BLaER1 (cell line): ENCODE measurements at regions not wholly inside any gene's neighbourhood (a gene's known extent, or its start where the extent isn't known, plus 50 kb on each side); places are given as distances from the start of the nearest gene placed in this dataset.
A peak's percentile ranks its signal among the peaks of the same experiment; 100 is the strongest.

Experiments
- H3K27ac ChIP-seq: shearing (Covaris generic); formaldehyde crosslinking; 2 replicates; pipeline ENCODE4 v1.8.1; 2022
- H3K27me3 ChIP-seq: shearing (Covaris generic); formaldehyde crosslinking; 2 replicates; pipeline ENCODE4 v1.8.1; 2022
- H3K36me3 ChIP-seq: shearing (Covaris generic); formaldehyde crosslinking; 2 replicates; pipeline ENCODE4 v1.8.1; 2022
- H3K4me1 ChIP-seq: shearing (Covaris generic); formaldehyde crosslinking; 2 replicates; pipeline ENCODE4 v1.8.1; 2022
- H3K4me2 ChIP-seq: shearing (Covaris generic); formaldehyde crosslinking; 2 replicates; pipeline ENCODE4 v1.8.1; 2022
- H3K4me3 ChIP-seq: shearing (Covaris generic); formaldehyde crosslinking; 2 replicates; pipeline ENCODE4 v1.8.1; 2022
- H3K9ac ChIP-seq: shearing (Covaris generic); formaldehyde crosslinking; 2 replicates; pipeline ENCODE4 v1.8.1; 2022
- H3K9me3 ChIP-seq: shearing (Covaris generic); formaldehyde crosslinking; 2 replicates; pipeline ENCODE4 v1.8.1; 2022
- H4K20me1 ChIP-seq: shearing (Covaris generic); formaldehyde crosslinking; 2 replicates; pipeline ENCODE4 v1.8.1; 2022
- Cebpa-rat ChIP-seq: shearing (Covaris generic); IDR thresholded peaks from 2 replicates; pipeline ENCODE4 v1.8.1; 2022

DNA sequence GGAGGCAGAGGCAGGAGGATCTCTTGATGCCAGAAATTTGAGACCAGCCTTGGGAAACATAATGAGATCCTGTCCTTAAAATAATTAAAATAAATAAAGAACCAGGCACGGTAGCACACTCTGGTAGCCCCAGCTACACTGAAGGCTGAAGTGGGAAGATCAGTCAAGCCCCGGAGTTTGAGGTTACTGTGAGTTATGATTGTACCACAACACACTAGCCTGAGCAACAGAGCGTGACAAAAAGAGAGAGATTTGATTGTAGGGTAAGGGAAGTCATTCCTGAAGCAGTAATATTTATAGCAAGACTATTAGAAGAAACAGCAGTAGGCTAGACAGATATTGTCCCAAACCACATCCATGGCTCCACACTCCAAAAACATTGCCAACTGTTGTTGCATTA is 1408.4 kb upstream of the TENM4 start:
- Histone ChIP-seq H3K36me3 (no peaks in the 10 kb centered on the region), H3K4me3 (no peak overlapping the region), H3K27ac (no peak overlapping the region), H3K9ac (no peak overlapping the region), H3K4me1 (peaks cover 18% of the 10 kb centered on the region), H3K9me3 (no peaks in the 10 kb centered on the region), H3K4me2 (peak overlapping the region; percentile 49), H3K27me3 (no peaks in the 10 kb centered on the region), H4K20me1 (no peaks in the 10 kb centered on the region)
- no peak for TF ChIP-seq Cebpa-rat

GRCh38 chr11:80846979-80847378 is 1406.1 kb upstream of the TENM4 start:
- H3K27me3 ChIP-seq = no peaks in the 10 kb centered on the region
- no peaks in the 10 kb centered on the region for H3K9me3 ChIP-seq
- no peak overlapping the region for H3K4me3 ChIP-seq
- H3K9ac ChIP-seq = no peak overlapping the region
- H3K4me2 ChIP-seq = no peak overlapping the region
- no peak for TF ChIP-seq Cebpa-rat
- H4K20me1 ChIP-seq = no peaks in the 10 kb centered on the region
- H3K36me3 ChIP-seq = no peaks in the 10 kb centered on the region
- H3K27ac ChIP-seq = no peak overlapping the region
- peaks cover 18% of the 10 kb centered on the region for H3K4me1 ChIP-seq

- Histone ChIP-seq H3K27ac (no peak overlapping the region), H4K20me1 (no peaks in the 10 kb centered on the region), H3K4me1 (peaks cover 18% of the 10 kb centered on the region), H3K27me3 (no peaks in the 10 kb centered on the region), H3K9me3 (no peaks in the 10 kb centered on the region), H3K9ac (no peak overlapping the region), H3K4me2 (no peak overlapping the region), H3K4me3 (no peak overlapping the region), H3K36me3 (no peaks in the 10 kb centered on the region)
- no peak for TF ChIP-seq Cebpa-rat
Observed at GRCh38 chr11:80846442-80846841, 1405.6 kb upstream of the TENM4 start.

- Histone ChIP-seq H4K20me1 (no peaks in the 10 kb centered on the region), H3K27ac (no peak overlapping the region), H3K4me1 (peaks cover 11% of the 10 kb centered on the region), H3K36me3 (no peaks in the 10 kb centered on the region), H3K4me3 (no peak overlapping the region), H3K4me2 (no peak overlapping the region), H3K9me3 (no peaks in the 10 kb centered on the region), H3K9ac (no peak overlapping the region), H3K27me3 (no peaks in the 10 kb centered on the region)
- TF ChIP-seq Cebpa-rat = no peak
Observed at GRCh38 chr11:80844110-80844819, 1403.4 kb upstream of the TENM4 start.

DNA sequence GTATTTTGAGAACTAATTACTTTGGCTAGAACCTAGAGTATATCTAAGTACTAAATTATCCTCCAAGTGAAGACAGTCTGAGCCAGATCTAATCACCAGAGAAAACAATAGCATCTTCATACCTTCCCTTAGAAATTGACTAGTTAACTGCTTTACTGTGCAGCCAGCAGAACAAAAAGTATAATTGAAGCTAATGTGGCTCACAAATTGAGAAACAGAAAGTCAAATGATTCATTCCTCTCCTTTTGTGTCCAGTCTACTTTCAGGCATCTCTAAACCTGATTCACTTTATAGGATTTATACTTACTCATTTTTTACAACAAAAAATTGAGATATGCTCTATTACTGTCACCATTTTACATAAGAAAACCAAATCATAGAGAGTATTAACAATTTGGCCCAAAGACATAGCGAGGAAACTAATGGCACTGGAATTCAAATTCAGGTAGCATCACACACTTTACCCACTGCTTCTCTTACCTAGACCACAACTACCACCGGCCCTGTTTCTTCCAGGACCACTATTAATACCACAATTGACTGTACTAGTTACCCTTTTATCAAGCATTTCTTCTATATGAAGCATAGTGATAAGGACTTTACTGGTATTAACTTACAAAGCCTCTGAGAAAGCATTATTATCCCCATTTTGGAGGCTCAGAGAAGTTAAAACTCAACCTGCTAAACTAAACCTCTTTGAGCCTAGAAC is 1402.6 kb upstream of the TENM4 start:
- Histone ChIP-seq H3K4me2 (no peak overlapping the region), H3K4me1 (peaks cover 4% of the 10 kb centered on the region; the same call in 1 of the 2 replicates), H3K9ac (no peak overlapping the region), H3K4me3 (no peak overlapping the region), H3K27ac (no peak overlapping the region), H3K27me3 (no peaks in the 10 kb centered on the region), H3K36me3 (no peaks in the 10 kb centered on the region), H3K9me3 (no peaks in the 10 kb centered on the region), H4K20me1 (no peaks in the 10 kb centered on the region)
- TF ChIP-seq Cebpa-rat = no peak

- Histone ChIP-seq H3K4me3 (no peak overlapping the region), H3K9me3 (no peaks in the 10 kb centered on the region), H3K36me3 (no peaks in the 10 kb centered on the region), H3K27me3 (no peaks in the 10 kb centered on the region), H4K20me1 (no peaks in the 10 kb centered on the region), H3K27ac (no peak overlapping the region), H3K4me2 (no peak overlapping the region), H3K4me1 (peaks cover 13% of the 10 kb centered on the region), H3K9ac (no peak overlapping the region)
- TF ChIP-seq Cebpa-rat = no peak
Observed at GRCh38 chr11:80842246-80842645, 1401.4 kb upstream of the TENM4 start.

DNA sequence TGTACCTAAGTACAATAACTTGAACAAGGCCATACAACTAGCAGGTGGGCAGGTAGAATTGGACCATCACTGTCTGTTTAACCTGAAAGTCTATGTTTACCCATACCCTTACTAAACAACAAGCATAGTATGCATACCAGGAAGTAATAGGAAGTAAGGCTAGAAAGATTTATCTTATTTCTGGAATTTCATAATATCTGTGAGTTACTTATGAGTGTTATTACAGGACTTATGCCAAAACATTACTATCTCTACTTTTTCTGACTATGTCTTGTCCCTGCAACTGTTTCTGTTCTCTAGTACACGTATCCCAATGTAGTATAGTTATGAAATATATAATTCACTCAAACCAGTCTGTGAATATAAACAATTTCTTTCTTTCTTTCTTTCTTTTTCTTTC is 1400.8 kb upstream of the TENM4 start:
- Histone ChIP-seq H3K9ac (no peak overlapping the region), H3K9me3 (no peaks in the 10 kb centered on the region), H3K27me3 (no peaks in the 10 kb centered on the region), H3K4me1 (peaks cover 19% of the 10 kb centered on the region), H3K4me2 (no peak overlapping the region), H3K4me3 (no peak overlapping the region), H3K36me3 (no peaks in the 10 kb centered on the region), H4K20me1 (no peaks in the 10 kb centered on the region), H3K27ac (no peak overlapping the region)
- TF ChIP-seq Cebpa-rat = no peak

DNA sequence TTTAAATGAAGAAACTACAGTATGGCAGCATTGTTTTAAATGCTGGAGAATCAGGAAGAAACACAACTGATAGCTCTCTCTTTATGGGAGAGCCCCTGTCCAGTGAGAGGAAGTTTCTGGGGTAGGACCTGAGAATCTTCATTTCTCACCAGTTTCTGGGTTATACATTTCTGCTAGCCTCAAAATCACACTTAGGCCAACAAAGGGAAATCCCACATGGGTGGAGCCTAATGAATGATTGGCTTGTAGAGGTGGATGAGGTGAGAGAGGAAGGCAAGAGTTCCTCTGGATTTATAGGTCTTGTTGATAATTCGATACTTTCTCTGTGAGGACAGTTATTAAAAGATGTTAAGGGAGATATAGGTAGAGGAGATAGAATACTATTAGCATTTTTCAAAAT is 1397.3 kb upstream of the TENM4 start:
- Histone ChIP-seq H3K4me2 (peak overlapping the region; percentile 41), H3K27ac (no peak overlapping the region), H3K27me3 (no peaks in the 10 kb centered on the region), H3K36me3 (no peaks in the 10 kb centered on the region), H3K9me3 (no peaks in the 10 kb centered on the region), H3K4me3 (no peak overlapping the region), H3K4me1 (peaks cover 22% of the 10 kb centered on the region), H3K9ac (no peak overlapping the region), H4K20me1 (no peaks in the 10 kb centered on the region)
- TF ChIP-seq Cebpa-rat = no peak

- H4K20me1 ChIP-seq = no peaks in the 10 kb centered on the region
- H3K27me3 ChIP-seq = no peaks in the 10 kb centered on the region
- TF ChIP-seq Cebpa-rat = no peak
- no peak overlapping the region for H3K9ac ChIP-seq
- peak overlapping the region; percentile 41 for H3K4me2 ChIP-seq
- H3K9me3 ChIP-seq = no peaks in the 10 kb centered on the region
- no peaks in the 10 kb centered on the region for H3K36me3 ChIP-seq
- no peak overlapping the region; the same call in 1 of the 2 replicates for H3K27ac ChIP-seq
- H3K4me1 ChIP-seq = peaks cover 22% of the 10 kb centered on the region
- H3K4me3 ChIP-seq = no peak overlapping the region
Observed at GRCh38 chr11:80837051-80837450, 1396.2 kb upstream of the TENM4 start.

GRCh38 chr11:80831374-80831773 is 1390.5 kb upstream of the TENM4 start:
- Histone ChIP-seq H3K27me3 (no peaks in the 10 kb centered on the region), H3K4me1 (0 out of 2 replicates have a peak, but pooled peaks cover under 1% of the 10 kb centered on the region), H3K36me3 (no peaks in the 10 kb centered on the region), H3K9me3 (no peaks in the 10 kb centered on the region), H4K20me1 (no peaks in the 10 kb centered on the region), H3K27ac (no peak overlapping the region), H3K4me3 (no peak overlapping the region), H3K9ac (no peak overlapping the region), H3K4me2 (no peak overlapping the region)
- no peak for TF ChIP-seq Cebpa-rat
